SK-N-SH treated with all-trans-retinoic acid at 6 μM for 48 hours (cell line): ENCODE measurements at regions not wholly inside any gene's neighbourhood (a gene's known extent, or its start where the extent isn't known, plus 50 kb on each side); places are given as distances from the start of the nearest gene placed in this dataset.
A peak's percentile ranks its signal among the peaks of the same experiment; 100 is the strongest.

Source experiments
- ATAC-seq: fragments of 200-7000 bp; cut with Tn5 transposase; 3 replicates; pipeline ENCODE4 v1.9.1; 2020; ENCODE audit warnings: mild to moderate bottlenecking, moderate library complexity
- ARNTL ChIP-seq: fragments of 450-650 bp; formaldehyde crosslinking; IDR thresholded peaks from 2 replicates; pipeline ENCODE4 v1.5.0; 2020; ENCODE audit warnings: low read depth, mild to moderate bottlenecking, moderate library complexity, borderline replicate concordance
- BACH2 ChIP-seq: fragments of 250-450 bp; sonication (Bioruptor Pico); IDR thresholded peaks from 2 replicates; pipeline ENCODE4 v1.9.0; 2021; ENCODE audit warnings: mild to moderate bottlenecking, borderline replicate concordance
- CSDC2 ChIP-seq: fragments of 250-450 bp; sonication (Bioruptor Pico); IDR thresholded peaks from 2 replicates; pipeline ENCODE4 v1.5.0; 2020; ENCODE audit warnings: mild to moderate bottlenecking, moderate library complexity
- CSRNP3 ChIP-seq: fragments of 250-450 bp; sonication (Bioruptor Pico); IDR thresholded peaks from 2 replicates; pipeline ENCODE4 v1.5.1; 2021; ENCODE audit warnings: mild to moderate bottlenecking, moderate library complexity
- ESRRG ChIP-seq: fragments of 250-450 bp; sonication (Bioruptor Pico); IDR thresholded peaks from 2 replicates; pipeline ENCODE4 v1.6.1; 2021; ENCODE audit warnings: mild to moderate bottlenecking
- GLIS3 ChIP-seq: fragments of 250-450 bp; sonication (Bioruptor Pico); IDR thresholded peaks from 2 replicates; pipeline ENCODE4 v1.5.0; 2020; ENCODE audit warnings: mild to moderate bottlenecking, moderate library complexity
- ISL1 ChIP-seq: fragments of 250-450 bp; sonication (Bioruptor Pico); IDR thresholded peaks from 2 replicates; pipeline ENCODE4 v2.1.2; 2022; ENCODE audit warnings: mild to moderate bottlenecking, moderate library complexity
- OSR1 ChIP-seq: fragments of 250-450 bp; sonication (Bioruptor Pico); IDR thresholded peaks from 2 replicates; pipeline ENCODE4 v1.8.0; 2022; ENCODE audit warnings: moderate library complexity, mild to moderate bottlenecking, inconsistent platforms
- POU6F1 ChIP-seq: fragments of 250-450 bp; sonication (Bioruptor Pico); IDR thresholded peaks from 2 replicates; pipeline ENCODE4 v1.8.0; 2021; ENCODE audit warnings: low read depth, mild to moderate bottlenecking, moderate library complexity, borderline replicate concordance
- PPARA ChIP-seq: fragments of 250-450 bp; sonication (Bioruptor Pico); IDR thresholded peaks from 2 replicates; pipeline ENCODE4 v1.5.0; 2020; ENCODE audit warnings: mild to moderate bottlenecking, borderline replicate concordance
- SNAI2 ChIP-seq: fragments of 250-450 bp; sonication (Bioruptor Pico); IDR thresholded peaks from 2 replicates; pipeline ENCODE4 v1.5.0; 2020; ENCODE audit warnings: mild to moderate bottlenecking, moderate library complexity
- TOX ChIP-seq: fragments of 250-450 bp; sonication (Bioruptor Pico); IDR thresholded peaks from 2 replicates; pipeline ENCODE4 v1.8.0; 2021; ENCODE audit warnings: mild to moderate bottlenecking, moderate library complexity, borderline replicate concordance
- TSHZ2 ChIP-seq: fragments of 250-450 bp; sonication (Bioruptor Pico); IDR thresholded peaks from 2 replicates; pipeline ENCODE4 v1.5.0; 2020; ENCODE audit warnings: mild to moderate bottlenecking, moderate library complexity
- ZC3H10 ChIP-seq: fragments of 250-450 bp; sonication (Bioruptor Pico); IDR thresholded peaks from 2 replicates; pipeline ENCODE4 v1.5.1; 2021; ENCODE audit warnings: mild to moderate bottlenecking, moderate library complexity
- ZFP3 ChIP-seq: fragments of 250-450 bp; sonication (Bioruptor Pico); IDR thresholded peaks from 2 replicates; pipeline ENCODE4 v1.5.0; 2020; ENCODE audit warnings: mild to moderate bottlenecking, moderate library complexity
- ZFP30 ChIP-seq: fragments of 450-650 bp; formaldehyde crosslinking; IDR thresholded peaks from 2 replicates; pipeline ENCODE4 v1.5.0; 2022; ENCODE audit warnings: mild to moderate bottlenecking, moderate library complexity
- ZNF565 ChIP-seq: fragments of 450-650 bp; formaldehyde crosslinking; conservative IDR thresholded peaks from 2 replicates; pipeline ENCODE4 v1.5.0; 2020; ENCODE audit warnings: low read depth, mild to moderate bottlenecking, moderate library complexity
- ZNF70 ChIP-seq: fragments of 450-650 bp; formaldehyde crosslinking; IDR thresholded peaks from 2 replicates; pipeline ENCODE4 v1.5.0; 2020; ENCODE audit warnings: mild to moderate bottlenecking, moderate library complexity
- ZNF8 ChIP-seq: fragments of 450-650 bp; formaldehyde crosslinking; IDR thresholded peaks from 2 replicates; pipeline ENCODE4 v1.5.0; 2020; ENCODE audit warnings: mild to moderate bottlenecking, moderate library complexity

GRCh38 chr1:59018446-59018845 is 234.6 kb upstream of the JUN start:
- no peak for ATAC-seq
- TF ChIP-seq ARNTL (CRISPR knock-in tag), result no peak
- no peak for TF ChIP-seq ZNF8 (CRISPR knock-in tag)
- no peak for TF ChIP-seq TOX (CRISPR knock-in tag)
- no peak for TF ChIP-seq POU6F1 (CRISPR knock-in tag)
- TF ChIP-seq SNAI2 (CRISPR knock-in tag), result no peak
- TF ChIP-seq CSDC2 (CRISPR knock-in tag), result no peak
- no peak for TF ChIP-seq CSRNP3 (CRISPR knock-in tag)
- TF ChIP-seq TSHZ2 (CRISPR knock-in tag), result no peak
- TF ChIP-seq BACH2, result no peak
- TF ChIP-seq ZNF565 (CRISPR knock-in tag), result no peak
- no peak for TF ChIP-seq ZFP30 (CRISPR knock-in tag)
- no peak for TF ChIP-seq ESRRG (CRISPR knock-in tag)
- TF ChIP-seq GLIS3 (CRISPR knock-in tag), result no peak
- no peak for TF ChIP-seq ISL1 (CRISPR knock-in tag)
- TF ChIP-seq ZFP3 (CRISPR knock-in tag), result no peak
- no peak for TF ChIP-seq ZNF70 (CRISPR knock-in tag)
- TF ChIP-seq OSR1 (CRISPR knock-in tag), result no peak
- TF ChIP-seq, all 23 proteins: peak for 0

GRCh38 chr1:59018860-59019259 is 235.0 kb upstream of the JUN start:
- no peak for TF ChIP-seq SNAI2 (CRISPR knock-in tag)
- no peak for TF ChIP-seq PPARA (CRISPR knock-in tag)
- no peak for TF ChIP-seq ZC3H10 (CRISPR knock-in tag)
- TF ChIP-seq ISL1 (CRISPR knock-in tag), result no peak
- TF ChIP-seq ARNTL (CRISPR knock-in tag), result no peak
- no peak for TF ChIP-seq GLIS3 (CRISPR knock-in tag)
- TF ChIP-seq CSDC2 (CRISPR knock-in tag), result no peak
- no peak for TF ChIP-seq POU6F1 (CRISPR knock-in tag)
- TF ChIP-seq, all 23 proteins: peak for 0
- no peak for ATAC-seq

- TF ChIP-seq TSHZ2 (CRISPR knock-in tag), result no peak
- no peak for TF ChIP-seq TOX (CRISPR knock-in tag)
- TF ChIP-seq CSDC2 (CRISPR knock-in tag), result no peak
- no peak for TF ChIP-seq PPARA (CRISPR knock-in tag)
- ATAC-seq, result peak; percentile 81
Observed at GRCh38 chr1:59020151-59020997, 236.5 kb upstream of the JUN start.
